IMR-90 (cell line): ENCODE measurements at regions not wholly inside any gene's neighbourhood (a gene's known extent, or its start where the extent isn't known, plus 50 kb on each side); places are given as distances from the start of the nearest gene placed in this dataset.

Experiments used
- ATAC-seq: fragments of 200-7000 bp; cut with Tn5 transposase; 2 replicates; pipeline ENCODE4 v1.9.1; 2020; ENCODE audit warnings: low read depth, mild to moderate bottlenecking, moderate library complexity
- BruUV-seq: library from RNA; stranded (reverse); fragments of 400-500 nt; replicated peaks from 2 replicates; lab custom pipeline; 2021; lab: Mats Ljungman, UMichigan
- CTCF ChIA-PET: fragments of 300-600 bp; formaldehyde crosslinking; extraction: SDS; loops from one replicate; lab custom pipeline; 2021; ENCODE audit warnings: antibody characterized with exemption; lab: Yijun Ruan, JAX
- POLR2A ChIA-PET: fragments of 300-600 bp; sonication (Branson Sonifier 250); formaldehyde crosslinking; loops from one replicate; lab custom pipeline; 2022; ENCODE audit warnings: antibody characterized with exemption; ENCODE audit not compliant: unreplicated experiment; lab: Charles Lee
- DNase-seq: peaks from one replicate; pipeline ENCODE4 v3.0.0; 2013
- H2AFZ ChIP-seq: replicated peaks from 2 replicates; pipeline ENCODE3; 2013; ENCODE audit warnings: low read length, mild to moderate bottlenecking; ENCODE audit not compliant: poor library complexity
- H2AK5ac ChIP-seq: 2 replicates; pipeline ENCODE4 v1.6.1; 2013; ENCODE audit warnings: low read depth, low read length, inconsistent platforms
- H2AK9ac ChIP-seq: replicated peaks from 2 replicates; pipeline ENCODE3; 2013; ENCODE audit warnings: mild to moderate bottlenecking, low read depth, low read length, moderate library complexity; ENCODE audit not compliant: poor library complexity
- H2BK120ac ChIP-seq: 2 replicates; pipeline ENCODE4 v1.6.1; 2013; ENCODE audit warnings: low read depth, low read length, inconsistent platforms
- H2BK15ac ChIP-seq: 3 replicates; pipeline ENCODE4 v1.6.1; 2013; ENCODE audit warnings: low read depth, low read length, inconsistent platforms
- H2BK20ac ChIP-seq: 2 replicates; pipeline ENCODE4 v1.6.1; 2013; ENCODE audit warnings: low read depth, mild to moderate bottlenecking, inconsistent platforms, low read length, moderate library complexity
- H2BK5ac ChIP-seq: 2 replicates; pipeline ENCODE4 v1.6.1; 2013; ENCODE audit warnings: mild to moderate bottlenecking, low read depth, low read length, inconsistent platforms; ENCODE audit not compliant: poor library complexity, severe bottlenecking
- H3K14ac ChIP-seq: replicated peaks from 2 replicates; pipeline ENCODE4 v1.6.1; 2013; ENCODE audit warnings: low read depth, low read length, inconsistent platforms
- H3K18ac ChIP-seq: 2 replicates; pipeline ENCODE4 v1.6.1; 2013; ENCODE audit warnings: low read depth, low read length, control low read depth
- H3K23ac ChIP-seq: 2 replicates; pipeline ENCODE4 v1.6.1; 2013; ENCODE audit warnings: low read depth, low read length, inconsistent platforms
- H3K27ac ChIP-seq: 2 replicates; pipeline ENCODE4 v1.5.1; 2013; ENCODE audit warnings: mild to moderate bottlenecking, control low read depth, low read length; ENCODE audit not compliant: insufficient read depth
- H3K27me3 ChIP-seq: 2 replicates; pipeline ENCODE4 v1.6.1; 2013; ENCODE audit warnings: low read length; ENCODE audit not compliant: control insufficient read depth, insufficient read depth
- H3K36me3 ChIP-seq: 2 replicates; pipeline ENCODE4 v1.6.1; 2013; ENCODE audit warnings: low read length, mixed read lengths; ENCODE audit not compliant: control insufficient read depth, insufficient read depth
- H3K4ac ChIP-seq: 2 replicates; pipeline ENCODE4 v1.6.1; 2013; ENCODE audit warnings: low read depth, low read length, inconsistent platforms
- H3K4me1 ChIP-seq: 2 replicates; pipeline ENCODE4 v1.6.1; 2013; ENCODE audit warnings: low read length, mixed read lengths; ENCODE audit not compliant: control insufficient read depth, insufficient read depth
- H3K4me2 ChIP-seq: 2 replicates; pipeline ENCODE4 v1.6.1; 2013; ENCODE audit warnings: low read depth, mild to moderate bottlenecking, control low read depth, low read length, moderate library complexity
- H3K4me3 ChIP-seq: 2 replicates; pipeline ENCODE4 v1.5.1; 2013; ENCODE audit warnings: low read depth, mild to moderate bottlenecking, control low read depth, low read length, moderate library complexity; ENCODE audit not compliant: insufficient read depth
- H3K56ac ChIP-seq: 2 replicates; pipeline ENCODE4 v1.6.1; 2013; ENCODE audit warnings: low read length, inconsistent platforms; ENCODE audit not compliant: insufficient read depth; ENCODE audit errors: extremely low read depth
- H3K79me1 ChIP-seq, 2 experiments: 2 replicates each; pipeline ENCODE4 v1.6.1; 2013; ENCODE audit warnings: low read length in 2 of 2, inconsistent platforms in 1 of 2, low read depth in 1 of 2
- H3K9ac ChIP-seq: 2 replicates; pipeline ENCODE4 v1.6.1; 2013; ENCODE audit warnings: low read depth, low read length, control low read depth
- H3K9me1 ChIP-seq: 2 replicates; pipeline ENCODE4 v1.6.1; 2013; ENCODE audit warnings: low read length, inconsistent platforms; ENCODE audit not compliant: insufficient read depth
- H3K9me3 ChIP-seq: 2 replicates; pipeline ENCODE4 v1.6.1; 2013; ENCODE audit warnings: low read length; ENCODE audit not compliant: control insufficient read depth, insufficient read depth
- H4K20me1 ChIP-seq: 2 replicates; pipeline ENCODE4 v1.6.1; 2013; ENCODE audit warnings: low read length, inconsistent platforms; ENCODE audit not compliant: insufficient read depth
- H4K5ac ChIP-seq: 2 replicates; pipeline ENCODE4 v1.6.1; 2013; ENCODE audit warnings: mild to moderate bottlenecking, low read depth, low read length, control low read depth
- H4K8ac ChIP-seq, 2 experiments: 2 replicates each; pipeline ENCODE4 v1.6.1; 2013; ENCODE audit warnings: low read depth in 2 of 2, low read length in 2 of 2, control low read depth in 1 of 2, inconsistent platforms in 1 of 2
- H4K91ac ChIP-seq: 2 replicates; pipeline ENCODE4 v1.6.1; 2013; ENCODE audit warnings: low read depth, low read length, inconsistent platforms; ENCODE audit not compliant: insufficient read depth
- BHLHE40 ChIP-seq: fragments of 150-350 bp; IDR thresholded peaks from 2 replicates; pipeline ENCODE4 v1.6.1; 2016; ENCODE audit warnings: mild to moderate bottlenecking, low read depth, low read length
- CEBPB ChIP-seq: IDR thresholded peaks from 2 replicates; pipeline ENCODE4 v1.6.1; 2012; ENCODE audit warnings: low read depth, low read length, improper control_type of control experiment
- CTCF ChIP-seq: conservative IDR thresholded peaks from 2 replicates; pipeline ENCODE4 v1.5.1; 2012; ENCODE audit warnings: mild to moderate bottlenecking, low read depth, low read length, improper control_type of control experiment
- ELK1 ChIP-seq: fragments of 150-350 bp; IDR thresholded peaks from 2 replicates; pipeline ENCODE4 v1.6.1; 2016; ENCODE audit warnings: low read depth, mild to moderate bottlenecking, low read length, moderate library complexity, borderline replicate concordance
- FOS ChIP-seq: fragments of 150-350 bp; IDR thresholded peaks from 2 replicates; pipeline ENCODE4 v1.6.1; 2016; ENCODE audit warnings: low read depth, low read length
- MAFK ChIP-seq: IDR thresholded peaks from 2 replicates; pipeline ENCODE4 v1.6.1; 2012; ENCODE audit warnings: low read depth, low read length, improper control_type of control experiment
- MAZ ChIP-seq: IDR thresholded peaks from 2 replicates; pipeline ENCODE4 v1.6.1; 2012; ENCODE audit warnings: low read depth, mild to moderate bottlenecking, low read length, improper control_type of control experiment, moderate library complexity, borderline replicate concordance
- MXI1 ChIP-seq: IDR thresholded peaks from 2 replicates; pipeline ENCODE4 v1.6.1; 2012; ENCODE audit warnings: low read depth, mild to moderate bottlenecking, low read length, moderate library complexity, borderline replicate concordance
- NFE2L2 ChIP-seq: fragments of 150-350 bp; IDR thresholded peaks from 2 replicates; pipeline ENCODE4 v1.6.1; 2016; ENCODE audit warnings: low read depth, mild to moderate bottlenecking, low read length
- POLR2A ChIP-seq: IDR thresholded peaks from 2 replicates; pipeline ENCODE4 v1.6.1; 2012; ENCODE audit warnings: mild to moderate bottlenecking, low read depth, low read length
- RAD21 ChIP-seq: IDR thresholded peaks from 2 replicates; pipeline ENCODE4 v1.6.1; 2012; ENCODE audit warnings: low read length, improper control_type of control experiment
- RCOR1 ChIP-seq: IDR thresholded peaks from 2 replicates; pipeline ENCODE4 v1.6.1; 2012; ENCODE audit warnings: mild to moderate bottlenecking, low read length, improper control_type of control experiment; ENCODE audit not compliant: insufficient replicate concordance
- RFX5 ChIP-seq: IDR thresholded peaks from 2 replicates; pipeline ENCODE4 v1.8.0; 2012; ENCODE audit warnings: low read depth, mild to moderate bottlenecking, low read length, moderate library complexity
- SMC3 ChIP-seq: fragments of 150-350 bp; IDR thresholded peaks from 2 replicates; pipeline ENCODE4 v1.6.1; 2016; ENCODE audit warnings: low read depth, mild to moderate bottlenecking, antibody characterized with exemption, low read length, moderate library complexity
- USF2 ChIP-seq: fragments of 150-350 bp; IDR thresholded peaks from 2 replicates; pipeline ENCODE4 v1.6.1; 2017; ENCODE audit warnings: mild to moderate bottlenecking, antibody characterized with exemption, low read length, low read depth
- WGBS, 2 experiments: methylation state at CpG; one replicate each; pipeline versions ENCODE4 v1.1.5 to v1.1.7; 2013; ENCODE audit warnings: missing lambda C conversion rate in 2 of 2; ENCODE audit not compliant: insufficient read length in 1 of 2; ENCODE audit errors: extremely low coverage in 2 of 2; 5-methylcytosine and 5-hydroxymethylcytosine counted together
- dilution Hi-C: fragments of 300-500 bp; cut with HindIII; formaldehyde crosslinking; loops from one replicate; pipeline ENCODE4 v1.14.3; 2018; ENCODE audit warnings: low sequenced_read_pairs; ENCODE audit not compliant: unreplicated experiment
- in situ Hi-C: fragments of 300-500 bp; cut with MboI; formaldehyde crosslinking; loops from 3 replicates; pipeline ENCODE4 v1.14.3; 2019; ENCODE audit warnings: low sequenced_read_pairs, inconsistent platforms, mixed read lengths
- intact Hi-C: fragments of 100-400 bp; cut with micrococcal nuclease; formaldehyde crosslinking; loops from 2 replicates; pipeline ENCODE4 v1.10.0; 2022

GRCh38 chr2:8352296-8352695, 329.6 kb upstream of the ID2 start:
- H2AFZ ChIP-seq: no peak overlapping the region
- no peak overlapping the region for H2BK15ac ChIP-seq
- no TSS peak for BruUV-seq

More at GRCh38 chr2:8352296-8352695, 329.6 kb upstream of the ID2 start:
- no peak overlapping the region for H2BK120ac ChIP-seq
- in situ Hi-C loops: no loop called here
- H3K4me3 ChIP-seq: no peak overlapping the region
- H3K27ac ChIP-seq: no peak overlapping the region
- H3K27me3 ChIP-seq: peaks cover 5% of the 10 kb centered on the region
- no peak overlapping the region for H3K18ac ChIP-seq
- H3K9me3 ChIP-seq: peaks cover 4% of the 10 kb centered on the region
- no peak overlapping the region for H2BK20ac ChIP-seq
- no peak overlapping the region for H3K4me2 ChIP-seq
- POLR2A ChIA-PET: no interaction called here
- no peaks in the 10 kb centered on the region for H3K36me3 ChIP-seq
- no peak overlapping the region for H3K4ac ChIP-seq
- H2BK5ac ChIP-seq: no peak overlapping the region
- no peak overlapping the region for H3K14ac ChIP-seq
- H4K8ac ChIP-seq: no peak overlapping the region
- no peaks in the 10 kb centered on the region for H4K20me1 ChIP-seq
- intact Hi-C loops: no loop called here
- H2AK9ac ChIP-seq: no peak overlapping the region
- no peak overlapping the region for H3K23ac ChIP-seq
- H3K9ac ChIP-seq: no peak overlapping the region
- H2AK5ac ChIP-seq: no peak overlapping the region
- CTCF ChIA-PET: no interaction called here
- dilution Hi-C loops: no loop called here
- ATAC-seq (no peak), DNase-seq (peak; percentile 12)
- TF ChIP-seq MXI1: no peak
- no peak for TF ChIP-seq BHLHE40
- no peak for TF ChIP-seq USF2
- no peak for TF ChIP-seq ELK1
- no peak for TF ChIP-seq POLR2A
- TF ChIP-seq NFE2L2: no peak
- no peak for TF ChIP-seq RFX5
- no peak for TF ChIP-seq CEBPB
- TF ChIP-seq FOS: no peak
- TF ChIP-seq RAD21: no peak
- TF ChIP-seq SMC3: no peak
- no peak for TF ChIP-seq CTCF
- no peak for TF ChIP-seq MAZ
- no peak for TF ChIP-seq MAFK
- TF ChIP-seq RCOR1: no peak
- no peak overlapping the region for H4K91ac ChIP-seq
- no peaks in the 10 kb centered on the region for H3K79me1 ChIP-seq
- H3K4me1 ChIP-seq: no peaks in the 10 kb centered on the region
- no peak overlapping the region for H3K56ac ChIP-seq
- no CpG with 5 or more reads among the region's 4 CpGs for WGBS, 2 experiments
- no peak overlapping the region for H4K5ac ChIP-seq
- H3K9me1 ChIP-seq: no peaks in the 10 kb centered on the region; the same call in 1 of the 2 replicates
